B cell (primary cell): ENCODE measurements at regions not wholly inside any gene's neighbourhood (a gene's known extent, or its start where the extent isn't known, plus 50 kb on each side); places are given as distances from the start of the nearest gene placed in this dataset.

Experiments used
- ATAC-seq: fragments of 200-7000 bp; cut with Tn5 transposase; one replicate; pipeline ENCODE4 v1.10.0; 2021; ENCODE audit warnings: low read depth, mild to moderate bottlenecking, moderate number of reproducible peaks, moderate library complexity
- CTCF ChIA-PET: fragments of 350-600 bp; sonication (Branson Sonifier 250); formaldehyde crosslinking; loops from one replicate; lab custom pipeline; 2021; ENCODE audit warnings: antibody characterized with exemption, inconsistent platforms; lab: Charles Lee
- POLR2A ChIA-PET: fragments of 350-600 bp; sonication (Branson Sonifier 250); formaldehyde crosslinking; loops from one replicate; lab custom pipeline; 2021; ENCODE audit warnings: antibody characterized with exemption; lab: Charles Lee
- DNase-seq: peaks from one replicate; pipeline ENCODE4 v3.0.0; 2013
- H2AFZ ChIP-seq: 2 replicates; pipeline ENCODE4 v1.6.1; 2012; ENCODE audit warnings: mild to moderate bottlenecking, low read depth, low read length; ENCODE audit not compliant: insufficient read depth, poor library complexity, severe bottlenecking
- H3K27ac ChIP-seq, 2 donors: 1 replicate in 1 of 2; 2 replicates in 1 of 2; pipeline ENCODE4 v1.5.1; 2012 to 2013; ENCODE audit warnings: low read length in 2 of 2, mild to moderate bottlenecking in 2 of 2, moderate library complexity in 1 of 2
- H3K27me3 ChIP-seq, 4 experiments: fragments of 200-600 bp in 1 of 4; sonication (generic) in 1 of 4; replicated peaks in 1 of 4; 1 replicate in 2 of 4; 2 replicates in 2 of 4; pipeline versions ENCODE4 v1.6.1 to v1.7.0; 2013 to 2016; ENCODE audit warnings: low read length in 3 of 4, mild to moderate bottlenecking in 2 of 4, mixed read lengths in 1 of 4, moderate library complexity in 1 of 4; ENCODE audit not compliant: insufficient read depth in 4 of 4, control insufficient read depth in 3 of 4; ENCODE audit errors: control extremely low read depth in 1 of 4
- H3K36me3 ChIP-seq, 2 experiments: replicated peaks in 1 of 2; 1 replicate in 1 of 2; 2 replicates in 1 of 2; pipeline versions ENCODE4 v1.6.1 to v1.7.1; 2013; ENCODE audit warnings: low read length in 1 of 2; ENCODE audit not compliant: insufficient read depth in 2 of 2, control insufficient read depth in 1 of 2; ENCODE audit errors: control extremely low read depth in 1 of 2, extremely low read depth in 1 of 2
- H3K4me1 ChIP-seq, 2 donors: fragments of 200-600 bp in 1 of 2; sonication (generic) in 1 of 2; 1 replicate in 1 of 2; 2 replicates in 1 of 2; pipeline versions ENCODE4 v1.5.1 to v1.6.1; 2013 to 2017; ENCODE audit warnings: low read length in 2 of 2; ENCODE audit not compliant: control insufficient read depth in 2 of 2, insufficient read depth in 2 of 2
- H3K4me2 ChIP-seq: replicated peaks from 2 replicates; pipeline ENCODE3; 2012; ENCODE audit warnings: mild to moderate bottlenecking, low read depth, low read length; ENCODE audit not compliant: poor library complexity, severe bottlenecking
- H3K4me3 ChIP-seq, 5 experiments: fragments of 200-600 bp in 1 of 5; sonication (generic) in 1 of 5; 1 replicate in 3 of 5; 2 replicates in 2 of 5; pipeline versions ENCODE4 v1.5.1 to v1.7.0; 2011 to 2016; ENCODE audit warnings: low read length in 4 of 5, mild to moderate bottlenecking in 4 of 5, low read depth in 2 of 5, control low read depth in 1 of 5, moderate library complexity in 1 of 5; ENCODE audit not compliant: insufficient read depth in 1 of 5; ENCODE audit errors: control extremely low read depth in 1 of 5, extremely low read depth in 1 of 5
- H3K79me2 ChIP-seq: fragments of 200-600 bp; sonication (generic); one replicate; pipeline ENCODE4 v1.6.0; 2016; ENCODE audit warnings: low read length; ENCODE audit not compliant: control insufficient read depth, insufficient read depth
- H3K9ac ChIP-seq: fragments of 200-600 bp; sonication (generic); 2 replicates; pipeline ENCODE4 v1.6.1; 2017; ENCODE audit warnings: mild to moderate bottlenecking, low read length, moderate library complexity
- H3K9me3 ChIP-seq, 3 donors: one replicate each; pipeline versions ENCODE4 v1.6.1 to v1.7.1; 2013; ENCODE audit warnings: low read length in 2 of 3; ENCODE audit not compliant: control insufficient read depth in 2 of 3, insufficient read depth in 1 of 3; ENCODE audit errors: control extremely low read depth in 1 of 3
- H4K20me1 ChIP-seq: 2 replicates; pipeline ENCODE4 v1.6.0; 2012; ENCODE audit warnings: mild to moderate bottlenecking, low read length; ENCODE audit not compliant: insufficient read depth, control insufficient read depth, poor library complexity, severe bottlenecking
- H3K27ac Mint-ChIP-seq: one replicate; pipeline ENCODE4 v1.8.0; 2021; ENCODE audit warnings: mixed read lengths
- H3K27me3 Mint-ChIP-seq: one replicate; pipeline ENCODE4 v1.8.0; 2021; ENCODE audit warnings: mixed read lengths
- H3K4me1 Mint-ChIP-seq: one replicate; pipeline ENCODE4 v1.8.0; 2021; ENCODE audit warnings: mixed read lengths
- H3K4me3 Mint-ChIP-seq: one replicate; pipeline ENCODE4 v1.8.0; 2021; ENCODE audit warnings: mixed read lengths
- H3K9me3 Mint-ChIP-seq: one replicate; pipeline ENCODE4 v1.8.0; 2022; ENCODE audit warnings: mixed read lengths; ENCODE audit not compliant: insufficient read depth
- CTCF ChIP-seq: fragments of 200-600 bp; IDR thresholded peaks from one replicate; pipeline ENCODE4 v1.8.0; 2022; ENCODE audit warnings: antibody characterized with exemption, mild to moderate bottlenecking
- EZH2 ChIP-seq: IDR thresholded peaks from 2 replicates; pipeline ENCODE4 v1.6.1; 2012; ENCODE audit warnings: borderline replicate concordance, low read depth, mild to moderate bottlenecking, moderate library complexity, low read length; ENCODE audit not compliant: insufficient read depth, poor library complexity, severe bottlenecking
- WGBS: methylation state at CpG from one replicate; pipeline ENCODE4 v1.1.5; 2013; ENCODE audit warnings: missing lambda C conversion rate; ENCODE audit not compliant: insufficient coverage; 5-methylcytosine and 5-hydroxymethylcytosine counted together
- intact Hi-C: fragments of 100-400 bp; cut with micrococcal nuclease; formaldehyde crosslinking; loops from one replicate; pipeline ENCODE4 v1.10.0; 2022

- H3K27me3 ChIP-seq, result no peaks in the 10 kb centered on the region
- H3K4me3 ChIP-seq, result no peak overlapping the region
- H3K4me1 ChIP-seq, result no peaks in the 10 kb centered on the region
- H4K20me1 ChIP-seq, result no peaks in the 10 kb centered on the region
- H3K9me3 ChIP-seq, result no peaks in the 10 kb centered on the region
- H3K79me2 ChIP-seq, result no peaks in the 10 kb centered on the region
- H3K4me3 Mint-ChIP-seq, result no peak overlapping the region
- H3K27ac Mint-ChIP-seq, result no peak overlapping the region
- DNase-seq (no peak), ATAC-seq (no peak)
- H3K4me1 Mint-ChIP-seq, result no peaks in the 10 kb centered on the region
- H3K9me3 Mint-ChIP-seq, result no peaks in the 10 kb centered on the region
- intact Hi-C loops, result no loop called here
- H3K9ac ChIP-seq, result no peak overlapping the region
- no peak overlapping the region for H3K4me2 ChIP-seq
- POLR2A ChIA-PET, result no interaction called here
- no peaks in the 10 kb centered on the region for H3K36me3 ChIP-seq
- TF ChIP-seq EZH2, result no peak
- TF ChIP-seq CTCF, result no peak
- CTCF ChIA-PET, result no interaction called here
- H3K27ac ChIP-seq, result no peak overlapping the region
- peaks cover 7% of the 10 kb centered on the region for H3K27me3 Mint-ChIP-seq
- no peak overlapping the region for H2AFZ ChIP-seq
Observed at GRCh38 chr3:191696348-191696747, 235.4 kb downstream of the PYDC2 start.

GRCh38 chr3:191699546-191699945 is 238.6 kb downstream of the PYDC2 start:
- Histone ChIP-seq H3K27ac (no peak overlapping the region), H3K27me3 (no peaks in the 10 kb centered on the region), H3K9ac (no peak overlapping the region), H2AFZ (no peak overlapping the region), H3K36me3 (no peaks in the 10 kb centered on the region), H3K4me1 (no peaks in the 10 kb centered on the region), H3K4me3 (no peak overlapping the region), H3K4me2 (no peak overlapping the region), H3K79me2 (no peaks in the 10 kb centered on the region), H4K20me1 (no peaks in the 10 kb centered on the region), H3K9me3 (peaks cover 0 to 14% (median 0%) of the 10 kb centered on the region in 3 donors)
- intact Hi-C loops, result no loop called here
- H3K4me3 Mint-ChIP-seq, result no peak overlapping the region
- H3K27ac Mint-ChIP-seq, result no peak overlapping the region
- ATAC-seq (no peak), DNase-seq (no peak)
- no peaks in the 10 kb centered on the region for H3K27me3 Mint-ChIP-seq
- no peaks in the 10 kb centered on the region for H3K9me3 Mint-ChIP-seq
- WGBS, result 64% methylated on average over 1 of the region's 1 CpG
- no peak for TF ChIP-seq EZH2
- TF ChIP-seq CTCF, result no peak
- H3K4me1 Mint-ChIP-seq, result no peaks in the 10 kb centered on the region
- CTCF ChIA-PET, result no interaction called here
- POLR2A ChIA-PET, result no interaction called here
